ENCODE measurements at regions not wholly inside any gene's neighbourhood (a gene's known extent, or its start where the extent isn't known, plus 50 kb on each side); places are given as distances from the start of the nearest gene placed in this dataset.

DNA sequence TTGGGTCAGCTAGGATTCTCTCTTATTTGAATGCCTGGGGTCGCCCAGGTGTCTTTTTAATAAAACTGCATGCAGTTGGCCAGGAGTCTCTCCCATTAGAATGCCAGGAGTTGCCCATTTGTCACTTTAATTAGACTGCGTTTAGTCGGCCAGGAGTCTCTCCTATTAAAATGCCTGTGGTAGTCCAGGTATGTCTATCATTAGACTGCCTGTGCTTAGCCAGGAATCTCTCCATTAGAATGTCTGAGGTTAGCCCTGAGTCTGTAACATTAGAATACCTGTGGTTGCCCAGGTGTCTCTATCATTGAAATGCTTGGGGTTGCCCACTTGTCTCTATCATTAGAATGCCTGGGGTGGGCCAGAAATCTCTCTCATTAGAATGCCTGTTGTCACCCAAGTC lies 1470.9 kb downstream of the UQCRFS1 start:
- H3K27me3 Mint-ChIP-seq = no peaks in the 10 kb centered on the region
- peaks cover 52% of the 10 kb centered on the region for H3K9me3 Mint-ChIP-seq
- CTCF ChIA-PET = interaction anchor here (1.1 kb wide), 1 partner anchor 10 kb away, joined by 3 read pairs; no protein-coding TSS in a partner anchor
- DNase-seq = no peak
- no peak overlapping the region for H3K4me3 Mint-ChIP-seq
- no peaks in the 10 kb centered on the region for H3K4me1 Mint-ChIP-seq
- no peak overlapping the region for H3K27ac Mint-ChIP-seq
- H3K36me3 Mint-ChIP-seq = no peaks in the 10 kb centered on the region

DNA sequence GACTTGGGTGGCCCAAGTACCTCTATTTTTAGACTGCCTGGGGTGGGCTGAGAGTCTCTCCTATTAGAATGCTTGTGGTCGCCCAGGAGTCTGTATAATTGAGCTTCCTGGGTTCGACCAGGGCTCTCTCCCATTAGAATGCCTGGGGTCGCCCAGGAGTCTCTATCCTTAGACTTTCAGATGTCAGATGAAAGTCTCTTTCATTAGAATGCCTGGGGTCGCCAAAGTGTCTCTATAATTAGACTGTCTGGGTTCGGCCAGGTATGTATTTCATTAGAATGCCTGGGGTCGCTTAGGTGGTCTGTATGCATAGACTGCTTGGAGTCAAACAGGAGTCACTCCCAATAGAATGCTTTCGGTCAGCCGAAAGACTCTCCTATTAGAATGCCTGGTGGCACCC lies 1471.7 kb downstream of the UQCRFS1 start:
- H3K27me3 Mint-ChIP-seq = no peaks in the 10 kb centered on the region
- DNase-seq = no peak
- H3K36me3 Mint-ChIP-seq = no peaks in the 10 kb centered on the region
- peaks cover 55% of the 10 kb centered on the region for H3K9me3 Mint-ChIP-seq
- CTCF ChIA-PET = interaction anchor here (1.1 kb wide), 1 partner anchor 9 kb away, joined by 3 read pairs; no protein-coding TSS in a partner anchor
- H3K4me1 Mint-ChIP-seq = no peaks in the 10 kb centered on the region
- no peak overlapping the region for H3K4me3 Mint-ChIP-seq
- no peak overlapping the region for H3K27ac Mint-ChIP-seq

DNA sequence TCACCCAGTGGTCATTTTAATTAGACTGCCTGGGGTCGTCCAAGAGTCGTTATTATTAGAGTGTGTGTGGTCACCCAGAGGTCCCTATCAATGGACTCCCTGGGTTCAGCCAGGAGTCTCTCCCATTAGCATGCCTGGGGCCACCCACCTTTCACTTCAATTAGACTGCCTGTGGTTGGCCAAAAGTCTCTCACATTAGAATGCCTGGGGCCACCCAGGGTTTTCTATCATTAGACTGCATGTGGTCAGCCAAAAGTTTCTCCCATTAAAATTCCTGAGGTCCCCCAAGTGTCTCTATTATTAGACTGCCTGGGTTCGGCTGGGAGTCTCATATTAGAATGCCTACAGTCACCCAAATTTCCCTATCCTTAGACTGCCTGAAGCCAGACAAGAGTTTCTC lies 1472.6 kb downstream of the UQCRFS1 start:
- Mint-ChIP-seq H3K4me1 (no peaks in the 10 kb centered on the region), H3K27ac (no peak overlapping the region), H3K27me3 (no peaks in the 10 kb centered on the region), H3K36me3 (no peaks in the 10 kb centered on the region), H3K4me3 (no peak overlapping the region), H3K9me3 (peaks cover 58% of the 10 kb centered on the region)
- CTCF ChIA-PET = no interaction called here
- DNase-seq = no peak

DNA sequence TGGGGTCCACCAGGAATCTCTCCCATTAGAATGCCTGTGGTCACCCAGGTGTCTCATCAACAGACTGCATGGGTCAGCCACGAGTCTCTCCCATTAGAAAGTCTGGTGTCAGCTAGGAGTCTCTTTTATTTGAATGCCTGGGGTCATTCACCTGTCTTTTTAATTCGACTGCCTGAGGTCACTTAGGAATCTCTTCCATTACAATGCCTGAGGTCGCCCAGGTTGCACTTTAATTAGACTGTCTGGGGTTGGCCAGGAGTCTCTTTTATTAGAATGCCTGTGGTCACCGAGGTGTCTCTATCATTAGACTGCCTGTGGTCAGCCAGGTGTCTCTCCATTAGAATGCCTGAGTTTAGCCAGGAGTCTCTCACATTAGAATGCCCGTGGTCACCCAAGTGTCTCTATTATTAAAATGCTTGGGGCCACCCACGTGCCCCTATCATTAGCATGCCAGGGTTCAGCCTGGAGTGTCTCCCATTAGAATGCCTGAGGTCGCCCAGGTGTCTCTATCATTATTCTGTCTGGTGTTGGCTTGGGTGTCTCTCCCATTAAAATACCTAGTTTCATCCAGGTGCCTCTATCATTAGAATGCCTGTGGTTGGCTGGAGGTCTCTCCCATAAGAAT lies 1474.3 kb downstream of the UQCRFS1 start:
- Mint-ChIP-seq H3K27me3 (no peaks in the 10 kb centered on the region), H3K4me1 (no peaks in the 10 kb centered on the region), H3K9me3 (peaks cover 67% of the 10 kb centered on the region), H3K36me3 (no peaks in the 10 kb centered on the region), H3K27ac (no peak overlapping the region), H3K4me3 (no peak overlapping the region)
- no peak for DNase-seq
- CTCF ChIA-PET = no interaction called here

DNA sequence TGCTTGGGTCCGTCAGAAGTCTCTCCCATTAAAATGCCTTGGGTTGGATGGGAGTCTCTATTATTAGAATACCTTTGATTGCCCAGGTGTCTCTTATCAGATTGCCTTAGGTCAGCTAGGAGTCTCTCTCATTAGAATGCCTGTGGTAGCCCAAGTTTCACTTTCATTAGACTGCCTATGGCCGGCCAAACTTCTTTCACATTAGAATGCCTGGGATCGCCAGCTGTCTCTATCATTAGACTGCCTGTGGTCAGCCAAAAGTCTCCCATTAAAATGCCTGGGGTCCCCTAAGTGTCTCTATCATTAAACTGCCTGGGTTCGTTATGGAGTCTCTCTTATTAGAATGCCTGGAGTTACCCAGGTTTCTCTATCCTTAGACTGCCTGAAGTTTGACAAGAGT lies 1476.7 kb downstream of the UQCRFS1 start:
- DNase-seq = no peak
- CTCF ChIA-PET = no interaction called here
- Mint-ChIP-seq H3K4me3 (no peak overlapping the region), H3K27ac (no peak overlapping the region), H3K27me3 (no peaks in the 10 kb centered on the region), H3K4me1 (no peaks in the 10 kb centered on the region), H3K9me3 (peaks cover 74% of the 10 kb centered on the region), H3K36me3 (no peaks in the 10 kb centered on the region)

DNA sequence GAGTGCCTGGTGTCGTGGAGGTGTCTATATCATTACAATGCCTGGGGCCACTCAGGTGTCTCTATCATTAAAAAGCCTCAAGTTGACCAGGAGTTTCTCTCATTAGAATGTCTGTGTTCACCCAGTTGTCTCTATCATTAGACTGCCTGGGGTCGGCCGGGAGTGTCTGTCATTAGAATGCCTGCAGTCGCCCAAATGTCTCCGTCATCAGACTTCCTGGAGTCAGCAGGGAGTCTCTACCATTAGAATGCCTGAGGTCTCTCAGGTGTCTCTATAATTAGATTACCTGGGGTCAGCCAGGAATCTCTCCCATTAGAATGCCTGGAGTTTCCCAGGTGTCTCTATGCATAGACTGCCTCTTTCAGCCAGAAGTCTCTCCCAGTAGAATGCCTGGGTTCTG lies 1477.6 kb downstream of the UQCRFS1 start:
- Mint-ChIP-seq H3K27me3 (no peaks in the 10 kb centered on the region), H3K36me3 (no peaks in the 10 kb centered on the region), H3K4me3 (no peak overlapping the region), H3K9me3 (peaks cover 70% of the 10 kb centered on the region), H3K4me1 (no peaks in the 10 kb centered on the region), H3K27ac (no peak overlapping the region)
- no peak for DNase-seq
- CTCF ChIA-PET = no interaction called here

DNA sequence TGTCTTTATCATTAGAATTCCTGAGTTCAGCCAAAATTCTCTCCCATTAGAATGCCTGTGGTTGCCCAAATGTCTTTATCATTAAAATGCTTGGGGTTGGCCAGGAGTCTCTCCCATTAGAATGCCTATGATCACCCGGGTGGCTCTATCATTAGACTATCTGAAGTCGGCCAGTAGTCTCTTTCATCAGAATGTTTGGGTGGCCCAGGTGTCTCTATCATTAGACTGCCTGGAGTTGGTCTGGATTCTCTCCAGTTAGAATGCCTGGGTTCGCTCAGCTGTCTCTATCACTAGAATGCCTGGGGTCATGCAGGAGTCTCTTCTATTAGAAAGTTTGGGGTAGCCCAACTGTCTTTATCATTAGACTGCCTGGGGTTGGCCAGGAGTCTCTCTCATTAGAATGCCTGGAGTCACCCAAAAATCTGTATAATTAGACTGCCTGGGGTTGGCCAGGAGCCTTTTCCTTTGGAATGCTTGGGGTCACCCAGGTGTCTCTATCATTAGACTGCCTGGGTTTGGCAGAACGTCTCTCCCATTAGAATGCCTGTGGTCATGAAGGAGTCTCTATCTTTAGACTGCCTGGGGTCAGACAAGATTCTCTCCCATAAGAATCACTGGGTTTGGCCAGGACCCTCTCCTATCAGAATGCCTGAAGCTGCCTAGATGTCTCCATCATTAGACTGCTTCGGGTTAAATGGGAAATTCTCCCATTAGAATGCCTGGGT lies 1478.3 kb downstream of the UQCRFS1 start:
- H3K36me3 Mint-ChIP-seq = no peaks in the 10 kb centered on the region
- H3K27me3 Mint-ChIP-seq = no peaks in the 10 kb centered on the region
- DNase-seq = no peak
- H3K27ac Mint-ChIP-seq = no peak overlapping the region
- peaks cover 64% of the 10 kb centered on the region for H3K9me3 Mint-ChIP-seq
- CTCF ChIA-PET = no interaction called here
- no peaks in the 10 kb centered on the region for H3K4me1 Mint-ChIP-seq
- no peak overlapping the region for H3K4me3 Mint-ChIP-seq

DNA sequence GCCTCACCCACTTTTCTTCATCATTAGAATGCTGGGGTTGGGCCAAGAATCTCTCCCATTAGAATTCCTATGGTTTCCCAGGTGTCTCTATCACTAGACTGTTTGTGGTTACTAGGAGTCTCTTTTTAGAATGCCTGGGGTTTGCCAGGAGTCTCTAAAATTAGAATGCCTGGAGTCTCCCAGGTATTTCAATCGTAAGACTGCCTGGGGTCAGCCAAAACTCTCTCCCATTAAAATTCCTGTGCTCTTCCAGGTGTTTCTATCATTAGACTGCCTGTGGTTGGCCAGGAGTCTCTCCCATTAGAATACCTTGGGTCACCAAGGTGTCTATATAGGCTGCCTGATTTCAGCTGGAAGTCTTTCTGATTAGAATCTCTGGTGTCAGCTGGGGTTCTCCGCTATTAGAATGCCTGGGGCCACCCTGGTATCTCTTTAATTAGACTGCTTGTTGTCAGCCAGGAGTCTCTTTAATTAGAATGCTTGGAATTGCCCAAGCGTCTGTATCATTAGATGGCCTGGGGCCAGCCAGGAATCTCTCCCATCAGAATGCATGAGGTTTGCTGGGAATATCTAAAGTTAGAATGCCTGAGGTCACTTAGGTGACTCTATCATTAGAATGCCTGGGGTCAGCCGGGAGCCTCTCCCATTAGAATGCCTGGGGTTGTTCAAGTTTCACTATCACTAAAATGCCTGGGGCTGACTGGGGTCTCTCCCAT lies 1479.2 kb downstream of the UQCRFS1 start:
- no peak for DNase-seq
- Mint-ChIP-seq H3K4me1 (no peaks in the 10 kb centered on the region), H3K9me3 (peaks cover 55% of the 10 kb centered on the region), H3K27me3 (no peaks in the 10 kb centered on the region), H3K36me3 (no peaks in the 10 kb centered on the region), H3K4me3 (no peak overlapping the region), H3K27ac (no peak overlapping the region)
- CTCF ChIA-PET = no interaction called here

DNA sequence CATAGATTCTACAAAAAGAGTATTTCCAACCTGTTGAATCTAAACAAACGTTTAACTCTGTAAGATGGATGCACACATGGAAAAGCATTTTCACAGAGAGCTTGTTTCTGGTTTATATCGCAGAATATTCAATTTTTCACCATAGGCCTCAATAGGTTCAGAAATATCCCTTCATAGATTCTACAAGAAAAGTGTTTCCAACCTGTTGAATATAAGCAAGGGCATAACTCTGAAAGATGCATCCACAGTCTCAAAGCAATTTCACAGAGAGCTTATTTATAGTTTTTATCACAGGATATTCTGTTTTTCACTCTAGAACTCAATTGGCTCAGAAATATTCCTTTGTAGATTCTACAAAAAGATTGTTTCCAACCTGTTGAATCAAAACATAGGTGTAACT lies 1483.6 kb downstream of the UQCRFS1 start:
- H3K9me3 Mint-ChIP-seq = peaks cover 19% of the 10 kb centered on the region
- CTCF ChIA-PET = no interaction called here
- H3K4me3 Mint-ChIP-seq = no peak overlapping the region
- no peaks in the 10 kb centered on the region for H3K4me1 Mint-ChIP-seq
- H3K27ac Mint-ChIP-seq = no peak overlapping the region
- no peaks in the 10 kb centered on the region for H3K27me3 Mint-ChIP-seq
- H3K36me3 Mint-ChIP-seq = no peaks in the 10 kb centered on the region
- no peak for DNase-seq

DNA sequence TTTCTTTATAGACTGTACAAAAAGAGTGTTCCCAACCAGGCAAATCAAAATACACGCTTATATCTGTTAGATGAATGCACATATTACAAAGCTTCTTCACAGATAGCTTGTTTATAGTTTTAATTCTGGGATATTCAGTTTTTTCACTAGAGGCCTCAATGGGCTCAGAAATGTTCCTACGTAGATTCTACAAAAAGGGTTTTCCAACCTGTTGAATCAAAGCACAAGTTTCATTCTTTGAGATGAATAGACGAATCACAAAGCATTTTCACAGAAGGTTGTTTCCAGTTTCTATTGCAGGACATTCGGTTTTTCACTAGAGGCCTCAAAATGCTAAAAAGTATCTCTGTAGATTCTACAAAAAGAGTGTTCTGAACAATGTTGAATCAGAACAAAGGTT lies 1490.3 kb downstream of the UQCRFS1 start:
- CTCF ChIA-PET = no interaction called here
- Mint-ChIP-seq H3K27ac (no peak overlapping the region), H3K4me3 (no peak overlapping the region), H3K27me3 (no peaks in the 10 kb centered on the region), H3K4me1 (no peaks in the 10 kb centered on the region), H3K9me3 (peaks cover 39% of the 10 kb centered on the region), H3K36me3 (no peaks in the 10 kb centered on the region)
- no peak for DNase-seq

DNA sequence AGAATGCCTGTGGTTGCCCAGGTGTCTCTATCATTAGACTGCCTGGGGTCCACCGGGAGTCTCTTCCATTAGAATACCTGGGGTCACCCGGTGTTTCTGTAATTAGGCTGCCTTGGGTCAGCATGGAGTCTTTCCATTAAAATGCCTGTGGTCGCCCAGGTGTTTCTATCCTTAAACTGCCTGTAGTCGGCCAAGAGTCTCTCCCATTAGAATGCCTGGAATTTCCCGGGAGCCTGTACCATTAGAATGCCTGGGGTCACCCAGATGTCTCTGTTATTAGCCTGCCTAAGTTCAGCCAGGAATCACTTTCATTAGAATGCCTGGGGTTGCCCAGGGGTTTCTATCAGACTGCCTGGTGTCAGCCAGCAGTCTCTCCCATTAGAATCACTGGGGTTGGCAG lies 1492.8 kb downstream of the UQCRFS1 start:
- H3K36me3 Mint-ChIP-seq = no peaks in the 10 kb centered on the region
- H3K4me3 Mint-ChIP-seq = no peak overlapping the region
- no peaks in the 10 kb centered on the region for H3K27me3 Mint-ChIP-seq
- CTCF ChIA-PET = no interaction called here
- DNase-seq = no peak
- H3K9me3 Mint-ChIP-seq = peaks cover 55% of the 10 kb centered on the region
- H3K4me1 Mint-ChIP-seq = no peaks in the 10 kb centered on the region
- H3K27ac Mint-ChIP-seq = no peak overlapping the region

DNA sequence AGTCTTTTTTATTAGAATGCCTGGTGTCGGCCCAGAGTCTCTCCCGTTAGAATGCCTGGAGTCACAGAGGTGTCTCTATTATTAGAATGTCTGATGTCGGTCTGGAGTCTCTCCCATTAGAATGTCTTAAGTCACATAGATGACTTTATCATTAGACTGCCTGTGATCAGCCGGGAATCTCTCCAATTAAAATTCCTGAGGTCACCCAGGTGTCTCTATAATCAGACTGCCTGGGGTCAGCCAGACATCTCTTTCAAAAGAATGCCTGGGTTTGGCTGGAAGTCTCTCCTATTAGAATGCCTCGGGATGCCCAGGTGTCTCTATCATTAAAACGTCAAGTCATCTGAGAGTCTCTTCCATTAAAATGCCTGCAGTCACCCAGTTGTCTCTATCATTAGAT lies 1493.9 kb downstream of the UQCRFS1 start:
- Mint-ChIP-seq H3K36me3 (no peaks in the 10 kb centered on the region), H3K4me3 (no peak overlapping the region), H3K27ac (no peak overlapping the region), H3K4me1 (no peaks in the 10 kb centered on the region), H3K27me3 (no peaks in the 10 kb centered on the region), H3K9me3 (peaks cover 57% of the 10 kb centered on the region)
- CTCF ChIA-PET = no interaction called here
- DNase-seq = no peak

DNA sequence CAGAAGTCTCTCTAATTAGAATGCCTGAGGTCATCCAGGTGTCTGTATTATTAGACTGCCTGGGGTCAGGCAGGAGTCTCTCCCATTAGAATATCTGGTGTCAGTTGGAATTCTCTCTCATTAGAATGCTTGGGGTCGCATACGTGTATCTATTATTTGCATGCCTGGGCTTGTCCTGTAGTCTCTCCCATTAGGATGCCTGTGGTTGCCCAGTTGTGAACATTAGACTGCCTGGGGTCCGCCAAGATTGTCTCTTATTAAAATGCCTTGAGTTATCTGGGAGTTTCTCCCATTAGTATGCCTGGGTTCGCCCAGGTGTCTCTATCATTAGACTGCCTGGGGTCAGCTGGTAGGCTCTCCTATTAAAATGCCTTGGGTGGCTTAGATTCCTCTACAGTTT lies 1494.7 kb downstream of the UQCRFS1 start:
- Mint-ChIP-seq H3K36me3 (no peaks in the 10 kb centered on the region), H3K27ac (no peak overlapping the region), H3K27me3 (no peaks in the 10 kb centered on the region), H3K4me3 (no peak overlapping the region), H3K4me1 (no peaks in the 10 kb centered on the region), H3K9me3 (peaks cover 57% of the 10 kb centered on the region)
- DNase-seq = no peak
- CTCF ChIA-PET = no interaction called here

DNA sequence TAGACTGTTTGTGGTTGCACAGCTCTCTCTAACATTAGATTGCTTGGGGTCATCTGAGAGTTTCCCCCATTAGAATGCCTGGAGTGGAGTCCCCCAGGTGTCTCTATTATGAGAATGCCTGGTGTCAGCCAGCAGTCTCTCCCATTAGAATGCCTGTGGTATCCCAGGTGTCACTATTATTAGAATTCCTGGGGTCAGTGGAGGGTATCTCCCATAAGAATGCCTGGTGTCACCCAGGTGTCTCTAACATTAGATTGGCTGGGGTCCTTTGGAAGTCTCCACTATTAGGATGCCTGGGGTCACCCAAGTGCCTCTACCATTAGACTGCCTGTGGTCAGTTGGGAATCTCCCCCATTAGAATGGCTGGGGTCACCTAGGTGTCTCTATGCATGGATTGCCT lies 1495.1 kb downstream of the UQCRFS1 start:
- Mint-ChIP-seq H3K4me1 (no peaks in the 10 kb centered on the region), H3K27me3 (no peaks in the 10 kb centered on the region), H3K4me3 (no peak overlapping the region), H3K27ac (no peak overlapping the region), H3K36me3 (no peaks in the 10 kb centered on the region), H3K9me3 (peaks cover 58% of the 10 kb centered on the region)
- no peak for DNase-seq
- CTCF ChIA-PET = no interaction called here

DNA sequence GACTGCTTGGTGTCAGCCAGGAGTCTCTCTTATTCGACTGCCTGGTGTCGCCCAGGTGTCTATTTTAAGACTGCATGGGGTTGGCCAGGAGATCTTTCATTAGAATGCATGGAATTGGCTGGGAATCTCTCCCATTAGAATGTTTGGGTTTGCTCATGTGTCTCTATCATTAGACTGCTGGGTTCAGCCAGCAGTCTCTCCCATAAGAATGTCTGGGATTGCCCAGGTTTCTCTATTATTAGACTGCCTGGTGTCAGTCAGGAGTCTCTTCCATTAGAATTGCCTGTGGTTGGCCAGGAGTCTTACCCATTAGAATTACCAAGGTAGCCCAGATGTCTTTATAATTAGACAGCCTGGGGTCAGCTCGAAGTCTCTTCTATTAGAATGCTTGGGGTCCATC lies 1496.0 kb downstream of the UQCRFS1 start:
- no peaks in the 10 kb centered on the region for H3K36me3 Mint-ChIP-seq
- H3K4me3 Mint-ChIP-seq = no peak overlapping the region

More for the DNA sequence above, 1496.0 kb downstream of the UQCRFS1 start:
- Mint-ChIP-seq H3K27me3 (no peaks in the 10 kb centered on the region), H3K9me3 (peaks cover 62% of the 10 kb centered on the region), H3K27ac (no peak overlapping the region), H3K4me1 (no peaks in the 10 kb centered on the region)
- DNase-seq = no peak
- CTCF ChIA-PET = no interaction called here
